ENCODE measurements at regions not wholly inside any gene's neighbourhood (a gene's known extent, or its start where the extent isn't known, plus 50 kb on each side); places are given as distances from the start of the nearest gene placed in this dataset.

GRCh38 chr9:106277966-106278365 is 583.6 kb downstream of the TMEM38B start:
- no peak for TF ChIP-seq CTCF (IDR thresholded peaks at IDR 0.05)
- Histone ChIP-seq H3K4me1 (no peaks in the 10 kb centered on the region), H3K9me3 (no peaks in the 10 kb centered on the region), H3K4me3 (no peak overlapping the region), H3K27ac (no peak overlapping the region), H3K36me3 (no peaks in the 10 kb centered on the region), H3K27me3 (no peaks in the 10 kb centered on the region)
- no peak for DNase-seq (ENCODE audit: low spot score)

GRCh38 chr9:106283769-106284168 is 579.2 kb upstream of the ZNF462 start:
- Histone ChIP-seq H3K4me1 (peaks cover 0 to 6% of the 10 kb centered on the region in 2 donors), H3K9me3 (no peaks in the 10 kb centered on the region), H3K36me3 (no peaks in the 10 kb centered on the region), H3K27ac (no peak overlapping the region), H3K4me3 (no peak overlapping the region), H3K27me3 (no peaks in the 10 kb centered on the region)
- no peak for TF ChIP-seq CTCF (IDR thresholded peaks at IDR 0.05)
- DNase-seq (ENCODE audit: low spot score): no peak

- no peak overlapping the region for H3K4me3 ChIP-seq
- no peaks in the 10 kb centered on the region for H3K27me3 ChIP-seq
These were observed 578.7 kb upstream of the ZNF462 start for GRCh38 chr9:106284296-106284695.

GRCh38 chr9:106286249-106286648 is 576.7 kb upstream of the ZNF462 start:
- no peak overlapping the region for H3K27ac ChIP-seq
- H3K4me3 ChIP-seq: no peak overlapping the region
- no peaks in the 10 kb centered on the region for H3K27me3 ChIP-seq
- peak in 1 of 2 donors; percentile 29 for TF ChIP-seq CTCF (IDR thresholded peaks at IDR 0.05)
- H3K9me3 ChIP-seq: no peaks in the 10 kb centered on the region
- H3K4me1 ChIP-seq: peaks cover 0 to 6% of the 10 kb centered on the region in 2 donors
- DNase-seq (ENCODE audit: low spot score): no peak
- no peaks in the 10 kb centered on the region for H3K36me3 ChIP-seq

More at GRCh38 chr9:106284296-106284695, 578.7 kb upstream of the ZNF462 start:
- TF ChIP-seq CTCF (IDR thresholded peaks at IDR 0.05): peak in 1 of 2 donors; percentile 36
- Histone ChIP-seq H3K4me1 (peaks cover 0 to 6% of the 10 kb centered on the region in 2 donors), H3K27ac (no peak overlapping the region), H3K9me3 (no peaks in the 10 kb centered on the region), H3K36me3 (no peaks in the 10 kb centered on the region)
- DNase-seq (ENCODE audit: low spot score): no peak

GRCh38 chr9:106287091-106287631 is 575.8 kb upstream of the ZNF462 start:
- Histone ChIP-seq H3K9me3 (no peaks in the 10 kb centered on the region), H3K4me1 (peaks cover 0 to 6% of the 10 kb centered on the region in 2 donors), H3K4me3 (peak overlapping the region in 1 of 2 donors; percentile 32), H3K36me3 (no peaks in the 10 kb centered on the region), H3K27me3 (no peaks in the 10 kb centered on the region), H3K27ac (no peak overlapping the region)
- no peak for DNase-seq (ENCODE audit: low spot score)
- no peak for TF ChIP-seq CTCF (IDR thresholded peaks at IDR 0.05)

- H3K4me1 ChIP-seq: peaks cover 0 to 6% of the 10 kb centered on the region in 2 donors
- no peaks in the 10 kb centered on the region for H3K9me3 ChIP-seq
- H3K27ac ChIP-seq: no peak overlapping the region
- H3K27me3 ChIP-seq: no peaks in the 10 kb centered on the region
- no peak for TF ChIP-seq CTCF (IDR thresholded peaks at IDR 0.05)
- no peaks in the 10 kb centered on the region for H3K36me3 ChIP-seq
- no peak for DNase-seq (ENCODE audit: low spot score)
- no peak overlapping the region for H3K4me3 ChIP-seq
These were observed 575.2 kb upstream of the ZNF462 start for GRCh38 chr9:106287731-106288130.

Measured in right atrium auricular region (tissue), 2 donors.